ENCODE measurements at regions not wholly inside any gene's neighbourhood (a gene's known extent, or its start where the extent isn't known, plus 50 kb on each side); places are given as distances from the start of the nearest gene placed in this dataset.

DNA sequence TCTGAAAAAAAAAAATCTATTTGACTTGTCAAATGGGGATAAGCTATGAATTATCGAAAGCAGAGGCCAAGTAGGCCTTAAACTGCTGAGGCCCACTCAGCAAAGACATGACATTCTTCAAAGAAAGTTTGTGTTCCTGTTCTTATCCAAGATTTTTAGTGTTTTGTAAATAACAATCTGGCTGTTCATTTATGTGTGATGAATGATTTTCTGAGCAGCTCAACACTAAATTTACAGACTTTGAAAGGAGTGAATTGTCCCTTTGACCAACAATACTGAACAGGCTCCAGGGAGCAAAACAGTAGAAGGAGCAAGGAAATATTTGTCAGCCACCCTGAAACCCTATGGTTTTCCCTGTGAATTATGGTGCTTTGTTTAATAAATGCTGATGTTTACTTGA, 512.6 kb upstream of the NAALADL2 start:
- Histone ChIP-seq H3K9me3 (ENCODE audit: control insufficient read depth, insufficient read depth, low read depth, low read length) (no peaks in the 10 kb centered on the region), H3K27ac (ENCODE audit: insufficient read depth, low read length) (no peak overlapping the region), H3K27me3 (ENCODE audit: control insufficient read depth, insufficient read depth, low read length) (no peaks in the 10 kb centered on the region), H3K36me3 (ENCODE audit: control insufficient read depth, insufficient read depth, low read length) (no peaks in the 10 kb centered on the region), H4K20me1 (ENCODE audit: control insufficient read depth, extremely low read depth, insufficient read depth, low read length) (no peaks in the 10 kb centered on the region), H3K4me3 (replicated peaks in 1 of 4; ENCODE audit: control extremely low read depth in 1 of 4, insufficient read depth in 1 of 4, low read depth in 3 of 4, low read length in 4 of 4) (no peak overlapping the region), H3K9ac (ENCODE audit: insufficient read depth, low read length) (no peak overlapping the region), H2AFZ (ENCODE audit: low read length) (no peak overlapping the region), H3K4me2 (ENCODE audit: extremely low read depth, insufficient read depth, low read length) (no peak overlapping the region), H3K79me2 (ENCODE audit: control insufficient read depth, insufficient read depth, low read length) (no peaks in the 10 kb centered on the region), H3K4me1 (ENCODE audit: control insufficient read depth, extremely low read depth, insufficient read depth, low read length) (no peaks in the 10 kb centered on the region)
- no peak for TF ChIP-seq EZH2 (IDR thresholded peaks at IDR 0.05; ENCODE audit: low read length, missing control alignments)
- TF ChIP-seq, protein P1, sequence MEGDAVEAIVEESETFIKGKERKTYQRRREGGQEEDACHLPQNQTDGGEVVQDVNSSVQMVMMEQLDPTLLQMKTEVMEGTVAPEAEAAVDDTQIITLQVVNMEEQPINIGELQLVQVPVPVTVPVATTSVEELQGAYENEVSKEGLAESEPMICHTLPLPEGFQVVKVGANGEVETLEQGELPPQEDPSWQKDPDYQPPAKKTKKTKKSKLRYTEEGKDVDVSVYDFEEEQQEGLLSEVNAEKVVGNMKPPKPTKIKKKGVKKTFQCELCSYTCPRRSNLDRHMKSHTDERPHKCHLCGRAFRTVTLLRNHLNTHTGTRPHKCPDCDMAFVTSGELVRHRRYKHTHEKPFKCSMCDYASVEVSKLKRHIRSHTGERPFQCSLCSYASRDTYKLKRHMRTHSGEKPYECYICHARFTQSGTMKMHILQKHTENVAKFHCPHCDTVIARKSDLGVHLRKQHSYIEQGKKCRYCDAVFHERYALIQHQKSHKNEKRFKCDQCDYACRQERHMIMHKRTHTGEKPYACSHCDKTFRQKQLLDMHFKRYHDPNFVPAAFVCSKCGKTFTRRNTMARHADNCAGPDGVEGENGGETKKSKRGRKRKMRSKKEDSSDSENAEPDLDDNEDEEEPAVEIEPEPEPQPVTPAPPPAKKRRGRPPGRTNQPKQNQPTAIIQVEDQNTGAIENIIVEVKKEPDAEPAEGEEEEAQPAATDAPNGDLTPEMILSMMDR (conservative IDR thresholded peaks at IDR 0.05 in 1 of 2, IDR thresholded peaks at IDR 0.05 in 1 of 2; ENCODE audit: low read depth in 1 of 2, low read length in 2 of 2) = no peak
- no peak for DNase-seq (ENCODE audit: low read depth in 2 of 2)

DNA sequence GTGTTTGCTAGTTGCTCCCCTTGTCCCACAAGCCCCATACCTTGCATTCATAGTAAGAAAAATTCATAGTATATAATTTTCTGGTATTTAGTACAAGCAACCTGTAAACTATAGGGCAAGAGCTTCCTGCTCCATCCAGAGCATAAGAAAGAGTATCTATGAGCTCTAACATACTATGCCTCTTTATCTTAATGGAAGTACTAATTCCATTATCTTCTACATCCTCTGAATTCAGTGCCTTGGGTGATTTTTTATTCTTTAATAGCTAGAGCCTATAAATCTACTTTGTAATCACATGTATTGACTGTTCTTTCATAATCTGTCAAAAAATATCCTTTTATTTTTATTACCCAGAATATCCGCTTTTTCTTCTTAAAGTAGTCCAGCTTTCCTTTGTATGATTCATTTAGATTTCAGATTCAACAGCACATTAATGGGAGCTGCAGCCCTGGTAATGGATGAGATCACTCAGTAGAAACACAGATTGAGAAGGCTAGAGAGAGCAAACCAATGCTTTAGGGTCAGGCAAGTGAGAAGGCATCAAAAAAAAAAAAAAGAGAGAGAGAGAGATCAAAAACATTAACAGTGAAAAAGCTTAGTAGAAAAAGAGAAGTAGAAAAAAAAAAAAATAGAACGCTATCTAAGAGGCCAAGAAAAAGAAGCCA, 511.5 kb upstream of the NAALADL2 start:
- TF ChIP-seq EZH2 (IDR thresholded peaks at IDR 0.05; ENCODE audit: low read length, missing control alignments) = no peak
- TF ChIP-seq, protein P1 (conservative IDR thresholded peaks at IDR 0.05 in 1 of 2, IDR thresholded peaks at IDR 0.05 in 1 of 2; ENCODE audit: low read depth in 1 of 2, low read length in 2 of 2) = no peak
- Histone ChIP-seq H3K4me3 (replicated peaks in 1 of 4; ENCODE audit: control extremely low read depth in 1 of 4, insufficient read depth in 1 of 4, low read depth in 3 of 4, low read length in 4 of 4) (no peak overlapping the region), H3K4me2 (ENCODE audit: extremely low read depth, insufficient read depth, low read length) (no peak overlapping the region), H3K9me3 (ENCODE audit: control insufficient read depth, insufficient read depth, low read depth, low read length) (no peaks in the 10 kb centered on the region), H2AFZ (ENCODE audit: low read length) (no peak overlapping the region), H3K27me3 (ENCODE audit: control insufficient read depth, insufficient read depth, low read length) (no peaks in the 10 kb centered on the region), H4K20me1 (ENCODE audit: control insufficient read depth, extremely low read depth, insufficient read depth, low read length) (no peaks in the 10 kb centered on the region), H3K36me3 (ENCODE audit: control insufficient read depth, insufficient read depth, low read length) (no peaks in the 10 kb centered on the region), H3K79me2 (ENCODE audit: control insufficient read depth, insufficient read depth, low read length) (no peaks in the 10 kb centered on the region), H3K4me1 (ENCODE audit: control insufficient read depth, extremely low read depth, insufficient read depth, low read length) (no peaks in the 10 kb centered on the region), H3K9ac (ENCODE audit: insufficient read depth, low read length) (no peak overlapping the region), H3K27ac (ENCODE audit: insufficient read depth, low read length) (no peak overlapping the region)
- DNase-seq (ENCODE audit: low read depth in 2 of 2) = no peak

GRCh38 chr3:174352227-174352626, 506.9 kb upstream of the NAALADL2 start:
- no peak overlapping the region for H3K27ac ChIP-seq (ENCODE audit: insufficient read depth, low read length)
- H4K20me1 ChIP-seq (ENCODE audit: control insufficient read depth, extremely low read depth, insufficient read depth, low read length) = no peaks in the 10 kb centered on the region
- H3K4me3 ChIP-seq (replicated peaks in 1 of 4; ENCODE audit: control extremely low read depth in 1 of 4, insufficient read depth in 1 of 4, low read depth in 3 of 4, low read length in 4 of 4) = no peak overlapping the region
- no peaks in the 10 kb centered on the region for H3K9me3 ChIP-seq (ENCODE audit: control insufficient read depth, insufficient read depth, low read depth, low read length)
- H3K9ac ChIP-seq (ENCODE audit: insufficient read depth, low read length) = no peak overlapping the region
- H3K4me2 ChIP-seq (ENCODE audit: extremely low read depth, insufficient read depth, low read length) = no peak overlapping the region
- DNase-seq (ENCODE audit: low read depth in 2 of 2) = no peak
- TF ChIP-seq, protein P1 (conservative IDR thresholded peaks at IDR 0.05 in 1 of 2, IDR thresholded peaks at IDR 0.05 in 1 of 2; ENCODE audit: low read depth in 1 of 2, low read length in 2 of 2) = no peak
- TF ChIP-seq EZH2 (IDR thresholded peaks at IDR 0.05; ENCODE audit: low read length, missing control alignments) = no peak
- H3K27me3 ChIP-seq (ENCODE audit: control insufficient read depth, insufficient read depth, low read length) = no peaks in the 10 kb centered on the region
- no peaks in the 10 kb centered on the region for H3K4me1 ChIP-seq (ENCODE audit: control insufficient read depth, extremely low read depth, insufficient read depth, low read length)
- H3K79me2 ChIP-seq (ENCODE audit: control insufficient read depth, insufficient read depth, low read length) = no peaks in the 10 kb centered on the region
- no peak overlapping the region for H2AFZ ChIP-seq (ENCODE audit: low read length)
- no peaks in the 10 kb centered on the region for H3K36me3 ChIP-seq (ENCODE audit: control insufficient read depth, insufficient read depth, low read length)

All from fibroblast of lung (primary cell).